C1 segment of cervical spinal cord (tissue), 14 donors: ENCODE measurements at regions not wholly inside any gene's neighbourhood (a gene's known extent, or its start where the extent isn't known, plus 50 kb on each side); places are given as distances from the start of the nearest gene placed in this dataset.
"Not testable (repeated sequence)": the region's sequence is repeated elsewhere in the genome, so short reads cannot be mapped to it uniquely, and the experiment has no call there.

Source experiments
- DNase-seq, 14 donors: peaks; one replicate each; lab custom pipeline; 2025; lab: John Stamatoyannopoulos, UW

DNA sequence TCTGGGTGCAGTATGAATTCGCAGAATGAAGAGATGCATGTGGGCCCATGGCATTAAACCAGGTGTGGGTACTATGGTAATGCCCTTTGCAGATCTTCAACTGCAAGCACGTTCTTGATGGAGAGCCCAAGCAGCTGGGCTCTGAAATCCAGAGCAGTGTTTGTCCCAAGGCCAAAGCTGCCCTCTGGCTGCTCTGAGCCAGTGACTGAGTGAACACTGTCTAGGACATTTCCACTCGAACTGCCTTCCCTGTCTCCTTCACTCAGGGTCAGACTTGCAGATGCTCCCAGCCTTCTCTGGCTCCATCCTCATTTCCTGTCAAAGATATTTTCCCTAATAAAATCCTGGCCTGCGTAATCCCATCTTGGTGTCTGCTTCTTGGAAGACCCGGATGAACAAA lies 80.2 kb upstream of the GJB6 start:
- no peak for DNase-seq

DNA sequence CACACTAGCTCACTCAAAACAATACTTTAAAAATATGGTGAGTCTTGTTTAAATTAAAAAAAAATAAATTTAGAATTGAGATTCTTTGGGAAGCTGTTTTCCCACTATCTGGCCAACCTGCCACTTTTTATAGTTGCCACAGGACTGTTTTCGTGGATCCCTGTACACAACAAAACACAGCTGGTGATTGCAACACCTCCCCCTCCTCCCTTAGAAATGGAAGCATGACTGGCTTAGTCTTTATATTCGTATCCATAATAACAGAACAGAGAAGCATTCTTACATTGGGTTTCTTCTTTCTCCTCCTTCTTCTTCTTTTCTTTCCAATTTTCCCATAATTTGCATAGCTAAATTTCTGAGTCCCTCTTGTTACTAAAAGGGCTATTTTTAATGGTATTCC lies 79.5 kb upstream of the GJB6 start:
- DNase-seq: no peak

- no peak for DNase-seq
These were observed 78.9 kb upstream of the GJB6 start for GRCh38 chr13:20311022-20311421.

- DNase-seq: no peak
These were observed 73.9 kb upstream of the GJB6 start for GRCh38 chr13:20306039-20306438.

GRCh38 chr13:20305587-20305986 lies 73.5 kb upstream of the GJB6 start:
- DNase-seq: no peak

DNA sequence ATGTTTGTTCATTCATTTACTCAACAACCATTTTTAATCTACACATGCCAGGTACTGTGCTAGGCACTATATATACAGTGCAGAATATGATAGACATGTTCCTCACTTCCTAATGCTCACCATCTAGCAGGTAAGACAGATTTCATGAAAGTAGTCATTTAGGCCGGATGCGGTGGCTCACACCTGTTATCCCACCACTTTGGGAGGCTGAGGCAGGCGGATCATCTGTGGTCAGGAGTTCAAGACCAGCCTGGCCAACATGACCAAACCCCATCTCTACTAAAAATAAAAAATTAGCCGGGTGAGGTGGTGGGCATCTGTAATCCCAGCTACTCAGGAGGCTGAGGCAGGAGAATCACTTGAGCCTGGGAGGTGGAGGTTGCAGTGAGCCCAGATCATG lies 71.9 kb upstream of the GJB6 start:
- DNase-seq: not testable (repeated sequence)

DNA sequence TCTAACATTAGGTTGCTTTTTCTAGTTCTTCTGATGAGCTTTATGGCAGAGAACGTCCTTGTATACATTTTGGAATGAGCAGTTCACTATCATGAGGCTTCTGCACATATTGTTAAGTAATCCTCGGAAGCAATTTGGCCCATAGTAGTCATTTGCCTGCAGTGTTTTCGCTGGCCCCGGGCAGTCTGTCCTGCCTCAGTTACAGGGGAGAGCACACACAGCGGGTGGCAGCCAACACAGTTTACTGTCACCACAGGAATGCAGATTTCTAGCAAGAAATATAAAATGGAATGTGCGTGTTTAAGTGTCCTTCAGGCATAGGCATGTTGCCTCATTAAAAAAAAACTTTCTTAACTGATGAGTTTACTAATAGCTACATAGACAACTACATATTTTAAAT lies 71.5 kb upstream of the GJB6 start:
- no peak for DNase-seq

- DNase-seq: no peak
These were observed 69.4 kb upstream of the GJB6 start for GRCh38 chr13:20301403-20302071.

DNA sequence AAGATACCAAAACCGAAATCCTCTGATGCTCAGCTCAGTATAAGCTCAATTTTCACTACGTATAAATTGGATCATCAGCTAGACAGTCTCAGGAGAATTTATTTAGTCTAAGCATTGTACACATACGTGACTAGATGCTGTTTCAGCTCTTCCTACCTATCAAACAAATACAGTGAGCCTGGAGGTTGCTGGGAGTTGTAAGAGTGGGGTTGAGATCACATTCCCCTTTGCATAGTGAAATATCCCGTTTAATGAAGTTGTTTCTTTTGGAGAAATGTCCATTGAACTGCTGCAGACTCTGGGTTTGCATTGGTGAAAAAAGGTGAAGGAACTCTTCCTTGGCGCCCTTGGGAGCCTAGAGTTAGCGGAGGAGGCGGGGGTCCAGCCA lies 68.9 kb upstream of the GJB6 start:
- DNase-seq: no peak

- no peak for DNase-seq
These were observed 65.1 kb upstream of the GJB6 start for GRCh38 chr13:20297181-20297580.

- no peak for DNase-seq
These were observed 63.8 kb upstream of the GJB6 start for GRCh38 chr13:20295956-20296355.

GRCh38 chr13:20294497-20294896 lies 62.4 kb upstream of the GJB6 start:
- no peak for DNase-seq

DNA sequence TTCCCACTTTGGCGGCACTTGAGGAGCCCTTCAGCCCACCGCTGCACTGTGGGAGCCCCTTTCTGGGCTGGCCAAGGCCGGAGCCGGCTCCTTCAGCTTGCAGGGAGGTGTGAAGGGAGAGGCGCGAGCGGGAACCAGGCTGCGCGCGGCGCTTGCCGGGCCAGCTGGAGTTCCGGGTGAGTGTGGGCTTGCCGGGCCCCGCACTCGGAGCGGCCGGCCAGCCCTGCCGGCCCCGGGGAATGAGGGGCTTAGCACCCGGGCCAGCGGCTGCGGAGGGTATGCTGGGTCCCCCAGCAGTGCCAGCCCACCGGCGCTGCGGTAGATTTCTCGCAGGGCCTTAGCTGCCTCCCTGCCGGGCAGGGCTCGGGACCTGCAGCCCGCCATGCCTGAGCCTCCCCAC lies 60.2 kb upstream of the GJB6 start:
- DNase-seq: not testable (repeated sequence)

GRCh38 chr13:20291675-20292074 lies 59.6 kb upstream of the GJB6 start:
- no peak for DNase-seq

DNA sequence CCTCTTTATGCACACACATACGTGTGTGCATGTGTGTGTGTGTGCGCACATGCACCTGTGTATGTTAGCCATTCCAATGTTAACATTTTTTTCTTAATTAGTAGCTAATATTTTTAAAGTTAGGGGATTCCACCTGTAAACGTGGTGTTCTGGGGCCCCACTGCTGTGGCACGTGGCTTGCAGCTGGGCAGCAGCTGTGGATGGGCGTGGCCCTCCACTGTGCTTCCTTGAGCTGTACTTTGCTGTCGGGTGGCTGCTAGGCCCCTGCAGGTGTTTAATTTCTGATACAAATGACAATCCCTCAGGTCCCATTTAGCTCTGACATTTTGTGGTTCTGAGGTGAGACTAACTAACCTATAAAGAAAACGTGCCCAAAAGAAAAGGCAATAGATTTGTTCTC lies 58.9 kb upstream of the GJB6 start:
- DNase-seq: no peak

- DNase-seq: no peak
These were observed 56.4 kb upstream of the GJB6 start for GRCh38 chr13:20288561-20288960.

- DNase-seq: no peak
These were observed 55.9 kb upstream of the GJB6 start for GRCh38 chr13:20287976-20288375.

- DNase-seq: no peak
These were observed 53.4 kb upstream of the GJB6 start for GRCh38 chr13:20285530-20285929.
